ENCODE measurements at regions not wholly inside any gene's neighbourhood (a gene's known extent, or its start where the extent isn't known, plus 50 kb on each side); places are given as distances from the start of the nearest gene placed in this dataset.

- TF ChIP-seq EZH2 (IDR thresholded peaks at IDR 0.05) (no peak), CTCF (IDR thresholded peaks at IDR 0.05) (no peak)
Measured at GRCh38 chr6:141528596-141528995, 604.1 kb upstream of the GJE1 start.
